ENCODE measurements at regions not wholly inside any gene's neighbourhood (a gene's known extent, or its start where the extent isn't known, plus 50 kb on each side); places are given as distances from the start of the nearest gene placed in this dataset.

DNA sequence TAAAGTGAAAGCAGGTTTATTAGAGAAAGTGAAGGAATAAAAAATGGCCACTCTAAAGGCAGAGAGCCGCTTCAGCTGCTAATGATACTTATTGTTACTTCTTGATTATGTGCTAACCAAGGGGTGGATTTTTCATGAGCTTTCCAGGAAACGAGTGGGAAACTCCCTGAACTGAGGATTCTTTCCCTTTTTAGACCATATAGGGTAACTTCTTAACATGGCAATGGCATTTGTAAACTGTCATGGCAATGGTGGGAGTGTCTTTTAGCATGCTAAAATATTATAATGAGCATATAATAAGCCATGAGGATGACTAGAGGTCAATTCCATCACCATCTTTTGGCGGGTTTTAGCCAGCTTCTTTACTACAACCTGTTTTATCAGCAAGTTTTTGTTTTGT lies 890.0 kb downstream of the UQCRFS1 start:
- peak overlapping the region; percentile 40 for H3K18ac ChIP-seq (ENCODE audit: low read length)

DNA sequence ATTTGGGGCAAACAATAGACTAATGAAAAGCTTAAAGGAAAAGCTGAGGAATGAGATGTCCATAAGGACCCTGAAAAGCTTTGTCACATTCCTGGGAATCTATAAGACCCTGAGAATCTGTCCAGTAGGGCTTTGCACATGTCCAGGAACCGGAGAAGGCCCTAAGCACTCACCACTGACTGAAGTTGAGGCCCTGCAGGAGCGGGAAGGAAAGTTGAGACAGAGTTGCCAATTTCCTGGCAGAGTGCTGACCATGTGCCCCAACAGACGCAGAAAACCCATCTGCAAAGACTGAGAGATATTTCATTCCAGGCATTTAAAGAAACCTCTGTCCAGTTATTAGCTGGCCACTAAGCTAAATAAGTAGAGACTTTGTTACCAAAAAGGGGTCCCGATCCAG lies 890.5 kb downstream of the UQCRFS1 start:
- Histone ChIP-seq H3K27ac (ENCODE audit: low read depth, low read length) (no peak overlapping the region), H2BK120ac (ENCODE audit: low read depth, low read length) (peak overlapping the region; percentile 85), H3K4me1 (ENCODE audit: control insufficient read depth, low read depth, low read length) (peaks cover 11% of the 10 kb centered on the region), H3K79me2 (ENCODE audit: control insufficient read depth, insufficient read depth, low read length) (no peaks in the 10 kb centered on the region), H3K79me1 (ENCODE audit: low read length) (no peaks in the 10 kb centered on the region), H3K4me2 (ENCODE audit: low read length) (no peak overlapping the region), H3K9ac (ENCODE audit: low read length) (no peak overlapping the region), H3K23ac (ENCODE audit: low read length) (no peak overlapping the region), H3K4me3 (ENCODE audit: low read length) (no peak overlapping the region), H3K4ac (ENCODE audit: low read depth, low read length) (no peak overlapping the region), H2AK5ac (ENCODE audit: low read length) (no peak overlapping the region), H2BK5ac (ENCODE audit: low read length) (no peak overlapping the region), H3K36me3 (ENCODE audit: control insufficient read depth, insufficient read depth, low read length) (no peaks in the 10 kb centered on the region), H3K27me3 (ENCODE audit: insufficient read depth, low read length, poor library complexity) (no peaks in the 10 kb centered on the region), H4K8ac (ENCODE audit: low read depth, low read length) (no peak overlapping the region), H2BK15ac (replicated peaks; ENCODE audit: low read depth) (no peak overlapping the region), H3K56ac (ENCODE audit: low read length) (no peak overlapping the region), H4K5ac (ENCODE audit: low read length) (no peak overlapping the region), H3K18ac (ENCODE audit: low read length) (peak overlapping the region; percentile 40)
- no CpG with 5 or more reads among the region's 4 CpGs for WGBS (ENCODE audit: extremely low coverage, insufficient coverage, low lambda C conversion rate)
- no peak for DNase-seq

More for the DNA sequence above, 890.0 kb downstream of the UQCRFS1 start:
- no peak overlapping the region for H2BK15ac ChIP-seq (replicated peaks; ENCODE audit: low read depth)
- no peaks in the 10 kb centered on the region for H3K79me2 ChIP-seq (ENCODE audit: control insufficient read depth, insufficient read depth, low read length)
- DNase-seq = no peak
- no peaks in the 10 kb centered on the region for H3K27me3 ChIP-seq (ENCODE audit: insufficient read depth, low read length, poor library complexity)
- WGBS (ENCODE audit: extremely low coverage, insufficient coverage, low lambda C conversion rate) = no CpG with 5 or more reads among the region's 3 CpGs
- no peak overlapping the region for H3K4me3 ChIP-seq (ENCODE audit: low read length)
- H3K36me3 ChIP-seq (ENCODE audit: control insufficient read depth, insufficient read depth, low read length) = no peaks in the 10 kb centered on the region
- H4K5ac ChIP-seq (ENCODE audit: low read length) = no peak overlapping the region
- no peak overlapping the region for H3K27ac ChIP-seq (ENCODE audit: low read depth, low read length)
- H3K4me2 ChIP-seq (ENCODE audit: low read length) = no peak overlapping the region
- no peak overlapping the region for H3K23ac ChIP-seq (ENCODE audit: low read length)
- H3K4me1 ChIP-seq (ENCODE audit: control insufficient read depth, low read depth, low read length) = peaks cover 11% of the 10 kb centered on the region
- H3K79me1 ChIP-seq (ENCODE audit: low read length) = no peaks in the 10 kb centered on the region
- H3K9ac ChIP-seq (ENCODE audit: low read length) = no peak overlapping the region
- peak overlapping the region; percentile 25 for H3K4ac ChIP-seq (ENCODE audit: low read depth, low read length)
- no peak overlapping the region for H4K8ac ChIP-seq (ENCODE audit: low read depth, low read length)
- no peak overlapping the region for H3K56ac ChIP-seq (ENCODE audit: low read length)
- no peak overlapping the region for H2BK5ac ChIP-seq (ENCODE audit: low read length)
- H2AK5ac ChIP-seq (ENCODE audit: low read length) = no peak overlapping the region
- H2BK120ac ChIP-seq (ENCODE audit: low read depth, low read length) = no peak overlapping the region

DNA sequence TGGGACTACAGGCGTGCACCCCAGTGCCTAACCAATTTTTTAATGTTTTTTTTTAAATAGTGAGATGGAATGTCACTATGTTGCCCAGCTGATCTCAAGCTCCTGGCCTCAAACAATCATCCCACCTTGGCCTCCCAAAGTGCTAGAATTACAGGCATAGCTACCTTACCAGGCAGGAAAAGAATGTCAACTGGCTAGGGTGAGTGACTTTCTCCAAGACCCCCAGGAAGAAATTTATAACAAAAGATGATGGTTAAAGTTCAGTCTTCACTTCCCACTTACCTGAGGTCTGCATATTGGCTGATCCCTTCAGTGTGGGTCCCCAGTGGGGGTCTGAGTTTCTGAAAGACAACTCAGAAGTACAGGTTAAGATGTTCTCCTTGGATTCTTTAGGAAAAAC lies 893.0 kb downstream of the UQCRFS1 start:
- no peak overlapping the region for H3K23ac ChIP-seq (ENCODE audit: low read length)
- H3K18ac ChIP-seq (ENCODE audit: low read length) = no peak overlapping the region
- H2BK15ac ChIP-seq (replicated peaks; ENCODE audit: low read depth) = no peak overlapping the region
- no peak overlapping the region for H2AK5ac ChIP-seq (ENCODE audit: low read length)
- no peak overlapping the region for H3K27ac ChIP-seq (ENCODE audit: low read depth, low read length)
- H4K8ac ChIP-seq (ENCODE audit: low read depth, low read length) = no peak overlapping the region
- no peak overlapping the region for H3K9ac ChIP-seq (ENCODE audit: low read length)
- peak overlapping the region; percentile 15 for H3K56ac ChIP-seq (ENCODE audit: low read length)
- no peaks in the 10 kb centered on the region for H3K36me3 ChIP-seq (ENCODE audit: control insufficient read depth, insufficient read depth, low read length)
- WGBS (ENCODE audit: extremely low coverage, insufficient coverage, low lambda C conversion rate) = no CpG with 5 or more reads among the region's 1 CpG
- peaks cover 7% of the 10 kb centered on the region for H3K4me1 ChIP-seq (ENCODE audit: control insufficient read depth, low read depth, low read length)
- H3K79me2 ChIP-seq (ENCODE audit: control insufficient read depth, insufficient read depth, low read length) = no peaks in the 10 kb centered on the region
- no peaks in the 10 kb centered on the region for H3K27me3 ChIP-seq (ENCODE audit: insufficient read depth, low read length, poor library complexity)
- no peaks in the 10 kb centered on the region for H3K79me1 ChIP-seq (ENCODE audit: low read length)
- DNase-seq = no peak
- no peak overlapping the region for H2BK5ac ChIP-seq (ENCODE audit: low read length)
- H2BK120ac ChIP-seq (ENCODE audit: low read depth, low read length) = no peak overlapping the region
- no peak overlapping the region for H4K5ac ChIP-seq (ENCODE audit: low read length)
- no peak overlapping the region for H3K4ac ChIP-seq (ENCODE audit: low read depth, low read length)
- no peak overlapping the region for H3K4me3 ChIP-seq (ENCODE audit: low read length)
- no peak overlapping the region for H3K4me2 ChIP-seq (ENCODE audit: low read length)

DNA sequence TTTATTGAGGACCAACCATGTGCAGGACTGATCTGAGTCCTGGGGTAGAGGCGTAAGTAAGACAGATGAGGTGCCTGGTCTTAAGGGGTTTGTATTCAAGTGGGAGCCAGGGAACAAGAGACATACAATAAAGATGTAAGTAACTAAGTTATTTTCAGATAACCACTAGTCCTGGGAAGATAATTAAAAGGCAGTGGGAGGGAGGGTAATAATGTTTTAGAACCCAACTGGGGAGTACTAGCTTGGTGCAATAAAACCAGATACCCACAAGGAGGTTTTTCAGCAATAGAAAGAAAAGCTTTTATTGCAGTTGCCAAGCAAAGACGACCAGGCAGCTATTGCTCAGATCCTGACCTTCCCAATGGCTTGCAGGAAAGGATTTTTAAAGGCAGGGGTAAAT lies 893.7 kb downstream of the UQCRFS1 start:
- Histone ChIP-seq H3K4ac (ENCODE audit: low read depth, low read length) (no peak overlapping the region), H2BK120ac (ENCODE audit: low read depth, low read length) (no peak overlapping the region), H2AK5ac (ENCODE audit: low read length) (peak overlapping the region; percentile 58), H3K4me3 (ENCODE audit: low read length) (no peak overlapping the region), H2BK5ac (ENCODE audit: low read length) (no peak overlapping the region), H3K79me1 (ENCODE audit: low read length) (no peaks in the 10 kb centered on the region), H3K4me2 (ENCODE audit: low read length) (no peak overlapping the region), H4K8ac (ENCODE audit: low read depth, low read length) (no peak overlapping the region), H2BK15ac (replicated peaks; ENCODE audit: low read depth) (no peak overlapping the region), H3K23ac (ENCODE audit: low read length) (no peak overlapping the region), H3K18ac (ENCODE audit: low read length) (no peak overlapping the region), H3K27ac (ENCODE audit: low read depth, low read length) (no peak overlapping the region), H3K4me1 (ENCODE audit: control insufficient read depth, low read depth, low read length) (peaks cover 9% of the 10 kb centered on the region), H3K9ac (ENCODE audit: low read length) (no peak overlapping the region), H4K5ac (ENCODE audit: low read length) (no peak overlapping the region), H3K79me2 (ENCODE audit: control insufficient read depth, insufficient read depth, low read length) (no peaks in the 10 kb centered on the region), H3K27me3 (ENCODE audit: insufficient read depth, low read length, poor library complexity) (no peaks in the 10 kb centered on the region), H3K36me3 (ENCODE audit: control insufficient read depth, insufficient read depth, low read length) (no peaks in the 10 kb centered on the region), H3K56ac (ENCODE audit: low read length) (peak overlapping the region; percentile 31)
- no CpG with 5 or more reads among the region's 2 CpGs for WGBS (ENCODE audit: extremely low coverage, insufficient coverage, low lambda C conversion rate)
- DNase-seq = no peak

DNA sequence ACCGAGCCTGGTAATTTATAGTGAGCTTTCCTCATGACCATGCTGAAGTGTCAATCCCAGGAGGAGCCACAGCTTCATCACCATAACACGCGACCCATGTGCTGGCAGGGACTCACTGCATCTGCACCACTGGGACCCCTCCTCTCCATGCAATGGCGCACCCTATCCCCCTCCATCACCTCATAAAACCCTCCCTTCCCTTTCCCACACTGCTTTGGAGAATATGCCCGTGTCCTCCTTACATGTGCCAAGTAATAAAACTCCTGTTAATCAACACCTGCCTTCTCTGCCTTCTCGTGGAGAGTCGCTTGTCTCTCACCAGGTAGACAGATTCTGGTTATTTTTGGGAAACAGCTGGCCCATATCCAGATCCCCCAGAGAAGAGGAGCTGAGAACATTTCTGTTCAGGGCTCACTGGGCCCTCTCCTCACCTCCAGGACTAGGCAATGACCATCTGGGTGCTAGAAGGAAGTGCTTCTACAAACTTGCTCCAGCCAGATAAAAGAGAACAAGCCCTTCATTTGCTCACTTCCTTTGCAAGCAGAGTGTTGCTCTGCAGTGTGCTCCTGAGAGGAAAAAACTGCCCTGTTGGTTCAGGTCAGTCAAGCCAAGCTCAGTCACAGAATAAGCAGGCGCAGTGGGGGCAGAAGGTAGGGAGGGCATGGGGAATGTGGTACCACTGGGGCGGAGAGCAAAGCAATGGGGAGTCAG lies 894.3 kb downstream of the UQCRFS1 start:
- H3K56ac ChIP-seq (ENCODE audit: low read length) = peak overlapping the region; percentile 31
- H2BK15ac ChIP-seq (replicated peaks; ENCODE audit: low read depth) = no peak overlapping the region
- H3K4ac ChIP-seq (ENCODE audit: low read depth, low read length) = no peak overlapping the region
- H3K79me2 ChIP-seq (ENCODE audit: control insufficient read depth, insufficient read depth, low read length) = no peaks in the 10 kb centered on the region
- H3K4me1 ChIP-seq (ENCODE audit: control insufficient read depth, low read depth, low read length) = peaks cover 7% of the 10 kb centered on the region
- H4K5ac ChIP-seq (ENCODE audit: low read length) = no peak overlapping the region
- peak overlapping the region; percentile 58 for H2AK5ac ChIP-seq (ENCODE audit: low read length)
- DNase-seq = no peak
- no peaks in the 10 kb centered on the region for H3K27me3 ChIP-seq (ENCODE audit: insufficient read depth, low read length, poor library complexity)
- H3K9ac ChIP-seq (ENCODE audit: low read length) = no peak overlapping the region
- no peaks in the 10 kb centered on the region for H3K36me3 ChIP-seq (ENCODE audit: control insufficient read depth, insufficient read depth, low read length)
- WGBS (ENCODE audit: extremely low coverage, insufficient coverage, low lambda C conversion rate) = no CpG with 5 or more reads among the region's 9 CpGs
- H3K27ac ChIP-seq (ENCODE audit: low read depth, low read length) = no peak overlapping the region
- H3K23ac ChIP-seq (ENCODE audit: low read length) = peak overlapping the region; percentile 16
- H2BK120ac ChIP-seq (ENCODE audit: low read depth, low read length) = no peak overlapping the region
- H3K79me1 ChIP-seq (ENCODE audit: low read length) = no peaks in the 10 kb centered on the region
- no peak overlapping the region for H3K4me3 ChIP-seq (ENCODE audit: low read length)
- no peak overlapping the region for H2BK5ac ChIP-seq (ENCODE audit: low read length)
- no peak overlapping the region for H3K4me2 ChIP-seq (ENCODE audit: low read length)
- no peak overlapping the region for H3K18ac ChIP-seq (ENCODE audit: low read length)
- no peak overlapping the region for H4K8ac ChIP-seq (ENCODE audit: low read depth, low read length)

DNA sequence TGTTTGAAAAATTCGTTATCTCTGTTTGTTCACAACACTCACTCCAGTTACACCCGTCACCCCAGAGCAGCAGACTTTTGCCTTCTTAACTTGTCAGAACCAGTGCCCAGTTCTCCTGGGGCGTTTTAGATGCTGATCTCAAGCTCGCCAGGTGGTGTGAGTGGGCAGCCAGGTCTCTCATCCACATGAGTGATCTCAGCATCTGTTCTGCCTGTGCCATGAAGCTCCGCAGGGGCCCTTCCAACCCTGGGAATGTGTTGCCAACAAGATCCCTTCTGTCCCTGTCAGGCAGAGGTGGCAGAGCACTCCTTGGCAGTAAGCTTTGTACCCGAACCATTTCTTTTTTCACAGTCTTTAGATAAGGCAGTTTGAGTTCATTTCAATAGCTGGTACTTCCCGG lies 896.5 kb downstream of the UQCRFS1 start:
- no peak overlapping the region for H3K4ac ChIP-seq (ENCODE audit: low read depth, low read length)
- H2BK15ac ChIP-seq (replicated peaks; ENCODE audit: low read depth) = no peak overlapping the region
- H3K4me1 ChIP-seq (ENCODE audit: control insufficient read depth, low read depth, low read length) = peaks cover 6% of the 10 kb centered on the region
- H3K27me3 ChIP-seq (ENCODE audit: insufficient read depth, low read length, poor library complexity) = no peaks in the 10 kb centered on the region
- H3K23ac ChIP-seq (ENCODE audit: low read length) = no peak overlapping the region
- H3K79me2 ChIP-seq (ENCODE audit: control insufficient read depth, insufficient read depth, low read length) = no peaks in the 10 kb centered on the region
- no peak for DNase-seq
- no peak overlapping the region for H3K56ac ChIP-seq (ENCODE audit: low read length)
- no peak overlapping the region for H4K8ac ChIP-seq (ENCODE audit: low read depth, low read length)
- WGBS (ENCODE audit: extremely low coverage, insufficient coverage, low lambda C conversion rate) = no CpG with 5 or more reads among the region's 7 CpGs
- no peak overlapping the region for H2AK5ac ChIP-seq (ENCODE audit: low read length)
- no peaks in the 10 kb centered on the region for H3K36me3 ChIP-seq (ENCODE audit: control insufficient read depth, insufficient read depth, low read length)
- no peak overlapping the region for H2BK120ac ChIP-seq (ENCODE audit: low read depth, low read length)
- H3K79me1 ChIP-seq (ENCODE audit: low read length) = no peaks in the 10 kb centered on the region
- no peak overlapping the region for H2BK5ac ChIP-seq (ENCODE audit: low read length)
- H3K4me2 ChIP-seq (ENCODE audit: low read length) = no peak overlapping the region
- no peak overlapping the region for H3K9ac ChIP-seq (ENCODE audit: low read length)
- H3K4me3 ChIP-seq (ENCODE audit: low read length) = no peak overlapping the region
- H3K27ac ChIP-seq (ENCODE audit: low read depth, low read length) = no peak overlapping the region
- no peak overlapping the region for H3K18ac ChIP-seq (ENCODE audit: low read length)
- no peak overlapping the region for H4K5ac ChIP-seq (ENCODE audit: low read length)

All from mesendoderm (in vitro differentiated cells).